CD4-positive, alpha-beta memory T cell (primary cell): ENCODE measurements at regions not wholly inside any gene's neighbourhood (a gene's known extent, or its start where the extent isn't known, plus 50 kb on each side); places are given as distances from the start of the nearest gene placed in this dataset.

Experiments used
- CTCF ChIA-PET: fragments of 350-600 bp; sonication (Branson Sonifier 250); formaldehyde crosslinking; loops from one replicate; lab custom pipeline; 2021; ENCODE audit warnings: inconsistent platforms; ENCODE audit not compliant: partially characterized antibody; lab: Charles Lee
- POLR2A ChIA-PET: fragments of 350-600 bp; sonication (Branson Sonifier 250); formaldehyde crosslinking; loops from one replicate; lab custom pipeline; 2021; ENCODE audit not compliant: partially characterized antibody; lab: Charles Lee
- DNase-seq, 5 donors: peaks; one replicate each; pipeline versions ENCODE4 v3.0.0 to v3.0.0-alpha.2; 2020 to 2022; ENCODE audit warnings: mixed read lengths in 1 of 5
- H3K27ac ChIP-seq: one replicate; pipeline ENCODE4 v1.7.0; 2013; ENCODE audit warnings: low read depth, low read length
- H3K27me3 ChIP-seq: 2 replicates; pipeline ENCODE4 v1.7.0; 2013; ENCODE audit warnings: mild to moderate bottlenecking, low read length, moderate library complexity; ENCODE audit not compliant: insufficient read depth
- H3K36me3 ChIP-seq: 2 replicates; pipeline ENCODE4 v1.7.0; 2013; ENCODE audit warnings: mild to moderate bottlenecking, low read length, moderate library complexity; ENCODE audit not compliant: insufficient read depth
- H3K4me1 ChIP-seq: 2 replicates; pipeline ENCODE4 v1.7.0; 2013; ENCODE audit warnings: mild to moderate bottlenecking, low read length, moderate library complexity; ENCODE audit not compliant: insufficient read depth
- H3K4me3 ChIP-seq, 2 donors: one replicate each; pipeline ENCODE4 v1.7.0; 2013; ENCODE audit warnings: low read length in 2 of 2, mild to moderate bottlenecking in 1 of 2
- H3K9me3 ChIP-seq, 2 donors: one replicate each; pipeline ENCODE4 v1.7.0; 2013; ENCODE audit warnings: low read length in 2 of 2, control low read depth in 1 of 2; ENCODE audit not compliant: control insufficient read depth in 1 of 2
- H3K27ac Mint-ChIP-seq, 7 donors: one replicate each; pipeline ENCODE4 v1.8.0; 2020 to 2021; ENCODE audit warnings: mixed read lengths in 7 of 7, mild to moderate bottlenecking in 6 of 7, inconsistent platforms in 3 of 7, moderate library complexity in 3 of 7
- H3K27me3 Mint-ChIP-seq, 2 donors: one replicate each; pipeline ENCODE4 v1.8.0; 2020 to 2021; ENCODE audit warnings: mixed read lengths in 2 of 2
- H3K36me3 Mint-ChIP-seq, 2 donors: one replicate each; pipeline ENCODE4 v1.8.0; 2020 to 2021; ENCODE audit warnings: mixed read lengths in 2 of 2, inconsistent platforms in 1 of 2, mild to moderate bottlenecking in 1 of 2
- H3K4me1 Mint-ChIP-seq, 4 donors: one replicate each; pipeline ENCODE4 v1.8.0; 2020 to 2021; ENCODE audit warnings: mixed read lengths in 4 of 4, mild to moderate bottlenecking in 1 of 4
- H3K4me3 Mint-ChIP-seq, 8 donors: one replicate each; pipeline ENCODE4 v1.8.0; 2020 to 2021; ENCODE audit warnings: mixed read lengths in 8 of 8, mild to moderate bottlenecking in 7 of 8, moderate library complexity in 6 of 8, inconsistent platforms in 3 of 8
- H3K9me3 Mint-ChIP-seq, 8 donors: one replicate each; pipeline ENCODE4 v1.8.0; 2020 to 2021; ENCODE audit warnings: mixed read lengths in 8 of 8, mild to moderate bottlenecking in 5 of 8, inconsistent platforms in 3 of 8, moderate library complexity in 1 of 8
- intact Hi-C: fragments of 100-400 bp; cut with micrococcal nuclease; formaldehyde crosslinking; loops from one replicate; pipeline ENCODE4 v1.15.1; 2023

- Histone ChIP-seq H3K4me1 (no peaks in the 10 kb centered on the region), H3K27ac (no peak overlapping the region), H3K36me3 (no peaks in the 10 kb centered on the region), H3K4me3 (no peak overlapping the region), H3K27me3 (no peaks in the 10 kb centered on the region), H3K9me3 (no peaks in the 10 kb centered on the region)
- Mint-ChIP-seq H3K36me3 (no peaks in the 10 kb centered on the region), H3K4me1 (no peaks in the 10 kb centered on the region), H3K27me3 (peaks cover 10 to 11% of the 10 kb centered on the region in 2 donors), H3K4me3 (no peak overlapping the region), H3K27ac (no peak overlapping the region), H3K9me3 (peaks cover 0 to 3% (median 0%) of the 10 kb centered on the region in 8 donors)
- CTCF ChIA-PET: no interaction called here
- no peak for DNase-seq
- POLR2A ChIA-PET: no interaction called here
- intact Hi-C loops: no loop called here
These were observed 272.3 kb downstream of the ZSWIM6 start for GRCh38 chr5:61604076-61605025.

- Mint-ChIP-seq H3K27me3 (peaks cover 11 to 13% of the 10 kb centered on the region in 2 donors), H3K36me3 (no peaks in the 10 kb centered on the region), H3K27ac (no peak overlapping the region), H3K4me3 (no peak overlapping the region), H3K4me1 (no peaks in the 10 kb centered on the region), H3K9me3 (peaks cover 0 to 2% (median 0%) of the 10 kb centered on the region in 8 donors)
- no peaks in the 10 kb centered on the region for H3K36me3 ChIP-seq
- intact Hi-C loops: no loop called here
- no peak overlapping the region for H3K4me3 ChIP-seq
- POLR2A ChIA-PET: no interaction called here
- no peaks in the 10 kb centered on the region for H3K9me3 ChIP-seq
- no peaks in the 10 kb centered on the region for H3K4me1 ChIP-seq
- CTCF ChIA-PET: no interaction called here
- H3K27me3 ChIP-seq: no peaks in the 10 kb centered on the region
- no peak overlapping the region for H3K27ac ChIP-seq
- DNase-seq: no peak
These were observed 278.0 kb downstream of the ZSWIM6 start for GRCh38 chr5:61609840-61610677.

- ChIA-PET POLR2A (no interaction called here), CTCF (no interaction called here)
- no peak for DNase-seq
- Mint-ChIP-seq H3K4me3 (no peak overlapping the region), H3K4me1 (no peaks in the 10 kb centered on the region), H3K27ac (no peak overlapping the region), H3K36me3 (no peaks in the 10 kb centered on the region), H3K27me3 (peaks cover 8 to 13% of the 10 kb centered on the region in 2 donors), H3K9me3 (peaks cover 0 to 2% (median 0%) of the 10 kb centered on the region in 8 donors)
- Histone ChIP-seq H3K27ac (no peak overlapping the region), H3K27me3 (no peaks in the 10 kb centered on the region), H3K9me3 (no peaks in the 10 kb centered on the region), H3K4me3 (no peak overlapping the region), H3K4me1 (no peaks in the 10 kb centered on the region), H3K36me3 (no peaks in the 10 kb centered on the region)
- intact Hi-C loops: no loop called here
These were observed 278.6 kb downstream of the ZSWIM6 start for GRCh38 chr5:61610678-61611024.

GRCh38 chr5:61612431-61612830, 280.4 kb downstream of the ZSWIM6 start:
- H3K36me3 ChIP-seq: no peaks in the 10 kb centered on the region
- H3K36me3 Mint-ChIP-seq: no peaks in the 10 kb centered on the region
- H3K27me3 Mint-ChIP-seq: peaks cover 3 to 10% of the 10 kb centered on the region in 2 donors
- H3K4me1 ChIP-seq: no peaks in the 10 kb centered on the region
- intact Hi-C loops: no loop called here
- no peak for DNase-seq
- CTCF ChIA-PET: no interaction called here
- H3K9me3 ChIP-seq: no peaks in the 10 kb centered on the region
- H3K4me3 ChIP-seq: no peak overlapping the region
- H3K27me3 ChIP-seq: no peaks in the 10 kb centered on the region
- no peak overlapping the region for H3K27ac ChIP-seq
- POLR2A ChIA-PET: no interaction called here
- H3K4me1 Mint-ChIP-seq: no peaks in the 10 kb centered on the region
- H3K9me3 Mint-ChIP-seq: no peaks in the 10 kb centered on the region
- H3K27ac Mint-ChIP-seq: no peak overlapping the region
- H3K4me3 Mint-ChIP-seq: no peak overlapping the region

GRCh38 chr5:61613679-61614078, 281.6 kb downstream of the ZSWIM6 start:
- CTCF ChIA-PET: interaction anchor here (1.4 kb wide), 1 partner anchor 11 kb away, joined by 4 read pairs; no protein-coding TSS in a partner anchor

GRCh38 chr5:61614606-61615005, 282.5 kb downstream of the ZSWIM6 start:
- peaks cover 4 to 14% of the 10 kb centered on the region in 2 donors for H3K27me3 Mint-ChIP-seq
- ChIA-PET CTCF (interaction anchor here (1.3 kb wide), 1 partner anchor 9 kb away, joined by 3 read pairs; no protein-coding TSS in a partner anchor), POLR2A (no interaction called here)
- Histone ChIP-seq H3K4me1 (no peaks in the 10 kb centered on the region), H3K4me3 (no peak overlapping the region), H3K27ac (no peak overlapping the region), H3K36me3 (no peaks in the 10 kb centered on the region), H3K9me3 (no peaks in the 10 kb centered on the region), H3K27me3 (no peaks in the 10 kb centered on the region)
- H3K9me3 Mint-ChIP-seq: no peaks in the 10 kb centered on the region
- H3K4me3 Mint-ChIP-seq: no peak overlapping the region
- H3K4me1 Mint-ChIP-seq: no peaks in the 10 kb centered on the region
- H3K27ac Mint-ChIP-seq: no peak overlapping the region
- DNase-seq: no peak
- H3K36me3 Mint-ChIP-seq: no peaks in the 10 kb centered on the region
- intact Hi-C loops: no loop called here

More at GRCh38 chr5:61613679-61614078, 281.6 kb downstream of the ZSWIM6 start:
- no peak for DNase-seq
- no peak overlapping the region for H3K27ac ChIP-seq
- Mint-ChIP-seq H3K27me3 (peaks cover 3 to 11% of the 10 kb centered on the region in 2 donors), H3K4me1 (no peaks in the 10 kb centered on the region), H3K27ac (no peak overlapping the region), H3K4me3 (no peak overlapping the region), H3K9me3 (no peaks in the 10 kb centered on the region), H3K36me3 (no peaks in the 10 kb centered on the region)
- no peaks in the 10 kb centered on the region for H3K36me3 ChIP-seq
- POLR2A ChIA-PET: no interaction called here
- no peaks in the 10 kb centered on the region for H3K27me3 ChIP-seq
- H3K4me1 ChIP-seq: no peaks in the 10 kb centered on the region
- no peaks in the 10 kb centered on the region for H3K9me3 ChIP-seq
- H3K4me3 ChIP-seq: no peak overlapping the region
- intact Hi-C loops: no loop called here

- Mint-ChIP-seq H3K4me3 (no peak overlapping the region), H3K4me1 (no peaks in the 10 kb centered on the region)
- POLR2A ChIA-PET: no interaction called here
These were observed 285.0 kb downstream of the ZSWIM6 start for GRCh38 chr5:61617039-61617438.

More at GRCh38 chr5:61617039-61617438, 285.0 kb downstream of the ZSWIM6 start:
- Histone ChIP-seq H3K27ac (no peak overlapping the region), H3K4me3 (no peak overlapping the region), H3K27me3 (no peaks in the 10 kb centered on the region), H3K4me1 (no peaks in the 10 kb centered on the region), H3K9me3 (no peaks in the 10 kb centered on the region), H3K36me3 (no peaks in the 10 kb centered on the region)
- intact Hi-C loops: no loop called here
- Mint-ChIP-seq H3K27ac (no peak overlapping the region), H3K27me3 (peaks cover 7 to 15% of the 10 kb centered on the region in 2 donors), H3K9me3 (no peaks in the 10 kb centered on the region), H3K36me3 (no peaks in the 10 kb centered on the region)
- no peak for DNase-seq
- CTCF ChIA-PET: no interaction called here
